Sigmoid colon (tissue), 6 donors: ENCODE measurements at regions not wholly inside any gene's neighbourhood (a gene's known extent, or its start where the extent isn't known, plus 50 kb on each side); places are given as distances from the start of the nearest gene placed in this dataset.

Source experiments
- DNase-seq: peaks from one replicate; pipeline ENCODE4 v3.0.0-alpha.2; 2019
- H3K27ac ChIP-seq, 4 donors: fragments of 200-600 bp; sonication (generic); one replicate each; pipeline ENCODE4 v1.5.1; 2016 to 2019; ENCODE audit warnings: mild to moderate bottlenecking in 1 of 4
- H3K27me3 ChIP-seq, 3 donors: fragments of 200-600 bp; sonication (generic); one replicate each; pipeline ENCODE4 v1.5.1; 2019; ENCODE audit warnings: mild to moderate bottlenecking in 1 of 3
- H3K36me3 ChIP-seq, 4 donors: fragments of 200-600 bp; sonication (generic); one replicate each; pipeline ENCODE4 v1.5.1; 2016 to 2019
- H3K4me1 ChIP-seq, 4 donors: fragments of 200-600 bp; sonication (generic); one replicate each; pipeline ENCODE4 v1.5.1; 2017 to 2019
- H3K4me3 ChIP-seq, 4 donors: fragments of 200-600 bp; sonication (generic); one replicate each; pipeline ENCODE4 v1.5.1; 2017 to 2019; ENCODE audit warnings: mild to moderate bottlenecking in 2 of 4, moderate library complexity in 1 of 4
- H3K9me3 ChIP-seq, 4 donors: fragments of 200-600 bp in 3 of 4; sonication (generic) in 3 of 4; one replicate each; pipeline versions ENCODE4 v1.5.1 to v1.6.1; 2013 to 2019
- CTCF ChIP-seq, 4 experiments: fragments of 450-650 bp in 3 of 4; fragments of 200-600 bp in 1 of 4; IDR thresholded peaks; one replicate each; pipeline ENCODE4 v1.5.1; 2016 to 2019; ENCODE audit warnings: antibody characterized with exemption in 4 of 4, mild to moderate bottlenecking in 3 of 4, moderate library complexity in 2 of 4
- EP300 ChIP-seq, 4 donors: sonication (generic); formaldehyde crosslinking; IDR thresholded peaks; one replicate each; pipeline ENCODE4 v1.6.1; 2017; ENCODE audit warnings: antibody characterized with exemption in 4 of 4
- POLR2A ChIP-seq, 2 donors: fragments of 450-650 bp; IDR thresholded peaks; one replicate each; pipeline ENCODE4 v1.6.1; 2016; ENCODE audit warnings: antibody characterized with exemption in 2 of 2, mild to moderate bottlenecking in 2 of 2, moderate library complexity in 2 of 2
- POLR2AphosphoS5 ChIP-seq, 4 donors: sonication (generic); formaldehyde crosslinking; IDR thresholded peaks; one replicate each; pipeline ENCODE4 v1.6.1; 2017; ENCODE audit warnings: antibody characterized with exemption in 4 of 4
- WGBS, 2 donors: extraction: QIAGEN DNeasy Blood & Tissue Kit; methylation state at CpG; one replicate each; pipeline ENCODE4 v1.1.7; 2013; 5-methylcytosine and 5-hydroxymethylcytosine counted together
- intact Hi-C: fragments of 100-400 bp; cut with DNase I; formaldehyde crosslinking; loops from one replicate; pipeline ENCODE4 v1.15.1; 2023
- donor health status: healthy with polysubstance abuse.
- donor health status: healthy.

DNA sequence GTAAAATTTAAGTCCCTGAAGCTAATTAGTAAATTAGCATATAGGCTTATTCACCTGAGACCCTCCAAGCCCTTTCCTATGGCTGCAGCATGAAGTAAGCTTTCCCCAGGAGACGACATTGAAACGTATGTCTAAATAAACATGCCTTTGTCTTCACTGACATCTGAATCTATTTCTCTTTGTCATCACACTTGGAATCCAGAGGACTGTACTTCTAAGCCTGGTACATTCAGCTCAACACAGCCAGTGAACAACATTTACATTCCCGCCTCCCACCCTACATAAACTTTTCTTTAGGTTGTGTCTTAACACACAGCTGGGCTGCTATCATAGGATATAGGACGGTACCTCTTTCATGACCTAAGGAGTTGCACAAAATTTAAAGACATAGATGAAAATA is 414.4 kb downstream of the SFMBT2 start:
- DNase-seq: no peak
- H3K4me3 ChIP-seq: no peak overlapping the region
- no peak overlapping the region for H3K27ac ChIP-seq
- H3K27me3 ChIP-seq: no peaks in the 10 kb centered on the region
- no peaks in the 10 kb centered on the region for H3K36me3 ChIP-seq
- no peak for TF ChIP-seq POLR2AphosphoS5 (IDR thresholded peaks at IDR 0.05)
- no peak for TF ChIP-seq CTCF (IDR thresholded peaks at IDR 0.05)
- TF ChIP-seq EP300 (IDR thresholded peaks at IDR 0.05): no peak
- no peak for TF ChIP-seq POLR2A (IDR thresholded peaks at IDR 0.05)
- 68 to 73% methylated on average over 4 of the region's 4 CpGs for WGBS, 2 donors
- no peaks in the 10 kb centered on the region for H3K9me3 ChIP-seq
- H3K4me1 ChIP-seq: no peaks in the 10 kb centered on the region
- intact Hi-C loops: no loop called here

- no peak for TF ChIP-seq POLR2AphosphoS5 (IDR thresholded peaks at IDR 0.05)
- Histone ChIP-seq H3K27ac (no peak overlapping the region), H3K9me3 (no peaks in the 10 kb centered on the region), H3K4me3 (no peak overlapping the region), H3K36me3 (no peaks in the 10 kb centered on the region), H3K27me3 (no peaks in the 10 kb centered on the region), H3K4me1 (no peaks in the 10 kb centered on the region)
- 77 to 81% methylated on average over 4 of the region's 4 CpGs for WGBS, 2 donors
- intact Hi-C loops: no loop called here
- DNase-seq: no peak
These were observed 415.0 kb downstream of the SFMBT2 start for GRCh38 chr10:6995831-6996230.

DNA sequence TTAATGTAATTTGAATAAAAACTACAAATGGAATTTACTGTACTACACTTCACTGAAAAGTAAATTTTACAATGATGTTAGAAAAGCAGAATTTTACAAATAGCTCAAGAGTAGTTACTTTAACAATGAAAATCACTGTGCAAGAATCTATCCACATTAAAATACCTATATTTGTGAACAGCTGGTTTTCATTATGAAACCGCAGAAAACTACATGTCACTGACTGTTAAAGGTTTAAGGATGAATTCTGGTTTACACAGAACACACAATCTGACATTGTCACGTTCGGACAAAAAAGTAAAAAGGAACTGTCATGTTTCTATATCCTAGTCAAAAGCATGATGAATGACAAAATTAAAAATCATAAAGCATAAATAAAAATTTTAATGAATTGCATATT is 415.3 kb upstream of the PRKCQ start:
- H3K27me3 ChIP-seq: no peaks in the 10 kb centered on the region
- no peaks in the 10 kb centered on the region for H3K4me1 ChIP-seq
- H3K9me3 ChIP-seq: no peaks in the 10 kb centered on the region
- DNase-seq: no peak
- no peak overlapping the region for H3K4me3 ChIP-seq
- TF ChIP-seq EP300 (IDR thresholded peaks at IDR 0.05) (no peak), CTCF (IDR thresholded peaks at IDR 0.05) (no peak), POLR2AphosphoS5 (IDR thresholded peaks at IDR 0.05) (no peak), POLR2A (IDR thresholded peaks at IDR 0.05) (no peak)
- H3K27ac ChIP-seq: no peak overlapping the region
- no peaks in the 10 kb centered on the region for H3K36me3 ChIP-seq
- 84 to 87% methylated on average over 3 of the region's 3 CpGs for WGBS, 2 donors
- intact Hi-C loops: no loop called here

- no peaks in the 10 kb centered on the region for H3K4me1 ChIP-seq
- H3K9me3 ChIP-seq: no peaks in the 10 kb centered on the region
- no peaks in the 10 kb centered on the region for H3K36me3 ChIP-seq
- no peak overlapping the region for H3K27ac ChIP-seq
- H3K27me3 ChIP-seq: no peaks in the 10 kb centered on the region
- DNase-seq: no peak
- intact Hi-C loops: no loop called here
- TF ChIP-seq CTCF (IDR thresholded peaks at IDR 0.05) (no peak), POLR2AphosphoS5 (IDR thresholded peaks at IDR 0.05) (no peak), EP300 (IDR thresholded peaks at IDR 0.05) (no peak), POLR2A (IDR thresholded peaks at IDR 0.05) (no peak)
- H3K4me3 ChIP-seq: no peak overlapping the region
These were observed 410.8 kb upstream of the PRKCQ start for GRCh38 chr10:6990891-6991290.

DNA sequence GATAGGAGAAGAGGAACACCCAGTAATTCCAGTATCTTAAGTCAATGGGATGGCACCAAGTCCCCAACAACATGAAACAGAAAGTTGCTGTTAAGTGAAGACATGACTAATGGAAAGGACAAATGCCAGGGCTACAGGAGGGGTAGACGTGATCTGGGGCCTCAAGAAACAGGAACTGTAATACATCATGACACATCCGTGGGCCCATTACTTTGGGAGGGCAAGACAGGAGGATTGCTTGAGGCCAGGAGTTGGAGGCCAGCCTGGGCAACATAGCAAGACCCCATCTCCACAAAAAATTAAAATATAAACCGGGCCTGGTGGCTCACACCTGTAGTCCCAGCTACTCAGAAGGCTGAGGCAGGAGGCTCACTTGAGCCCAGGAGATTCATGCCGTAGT is 408.6 kb upstream of the PRKCQ start:
- Histone ChIP-seq H3K4me3 (no peak overlapping the region), H3K9me3 (no peaks in the 10 kb centered on the region), H3K36me3 (no peaks in the 10 kb centered on the region), H3K27ac (no peak overlapping the region), H3K4me1 (no peaks in the 10 kb centered on the region), H3K27me3 (no peaks in the 10 kb centered on the region)
- TF ChIP-seq CTCF (IDR thresholded peaks at IDR 0.05) (no peak), POLR2A (IDR thresholded peaks at IDR 0.05) (no peak), POLR2AphosphoS5 (IDR thresholded peaks at IDR 0.05) (no peak), EP300 (IDR thresholded peaks at IDR 0.05) (no peak)
- intact Hi-C loops: no loop called here
- WGBS, 2 donors: 77% methylated on average over 4 of the region's 4 CpGs
- DNase-seq: no peak
